SKM-1 treated with dmso at 0.1 percent for 144 hours (cell line): ENCODE measurements at regions not wholly inside any gene's neighbourhood (a gene's known extent, or its start where the extent isn't known, plus 50 kb on each side); places are given as distances from the start of the nearest gene placed in this dataset.
"Not testable (repeated sequence)": the region's sequence is repeated elsewhere in the genome, so short reads cannot be mapped to it uniquely, and the experiment has no call there.

Source experiments
- DNase-seq: peaks from one replicate; lab custom pipeline; 2025; ENCODE audit not compliant: unreplicated experiment; lab: John Stamatoyannopoulos, UW

DNA sequence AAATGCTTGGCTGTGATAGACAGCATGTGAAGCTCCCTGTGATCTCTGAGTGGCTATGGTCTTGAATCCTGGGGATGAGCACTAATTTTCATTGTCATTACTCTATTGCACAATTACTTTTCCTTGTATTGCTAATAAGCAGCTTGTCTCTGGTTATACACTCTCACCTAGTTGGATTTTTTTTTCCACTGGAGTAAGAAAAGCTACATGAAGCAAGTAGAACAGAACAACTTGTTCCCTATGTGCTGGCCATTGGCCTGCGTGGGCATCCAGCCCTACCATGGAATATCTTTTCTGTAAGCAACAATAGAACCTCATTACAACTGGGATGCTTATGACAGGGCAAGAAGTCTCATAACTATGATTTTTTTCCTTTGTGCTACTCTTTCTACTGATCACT lies 807.4 kb downstream of the TNS3 start:
- DNase-seq, result no peak

DNA sequence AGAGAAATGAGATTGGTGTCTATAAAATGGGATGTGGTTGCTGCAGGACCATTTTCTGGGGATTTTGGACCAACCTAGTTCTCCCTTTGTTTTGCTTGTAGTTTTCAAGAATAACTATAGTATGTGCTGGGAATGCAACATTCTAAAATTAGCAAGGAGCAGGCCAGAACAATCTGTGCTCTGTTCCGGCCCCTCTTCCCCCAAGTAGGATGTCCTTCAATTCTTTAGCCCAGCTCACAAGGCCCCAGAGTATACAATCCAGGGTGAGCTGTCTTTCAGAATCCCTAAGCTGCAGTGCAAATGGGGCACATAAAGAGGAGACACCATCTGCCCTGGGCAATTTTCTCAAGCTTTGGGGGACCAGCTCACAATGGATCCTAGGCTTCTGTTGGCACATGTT lies 809.1 kb downstream of the TNS3 start:
- no peak for DNase-seq

DNA sequence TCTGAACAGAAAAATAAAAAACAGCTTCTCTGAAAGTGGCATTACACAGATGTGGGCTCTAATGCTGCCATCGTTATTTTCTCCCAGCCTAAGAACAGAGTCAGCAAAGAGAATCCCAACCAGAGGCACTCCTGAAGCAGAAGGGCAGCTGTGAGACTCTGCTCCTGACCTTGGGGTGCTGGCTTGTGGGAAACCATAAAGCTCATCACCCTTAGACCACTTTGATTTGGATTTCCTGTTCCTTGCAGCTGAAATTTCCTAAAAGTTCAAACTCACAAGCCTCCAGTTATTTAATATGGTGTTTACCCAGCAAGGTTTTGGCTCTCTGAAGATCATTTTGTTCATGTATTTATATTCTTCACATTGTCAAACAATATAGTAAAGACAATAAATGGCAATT lies 814.8 kb downstream of the TNS3 start:
- DNase-seq, result no peak

DNA sequence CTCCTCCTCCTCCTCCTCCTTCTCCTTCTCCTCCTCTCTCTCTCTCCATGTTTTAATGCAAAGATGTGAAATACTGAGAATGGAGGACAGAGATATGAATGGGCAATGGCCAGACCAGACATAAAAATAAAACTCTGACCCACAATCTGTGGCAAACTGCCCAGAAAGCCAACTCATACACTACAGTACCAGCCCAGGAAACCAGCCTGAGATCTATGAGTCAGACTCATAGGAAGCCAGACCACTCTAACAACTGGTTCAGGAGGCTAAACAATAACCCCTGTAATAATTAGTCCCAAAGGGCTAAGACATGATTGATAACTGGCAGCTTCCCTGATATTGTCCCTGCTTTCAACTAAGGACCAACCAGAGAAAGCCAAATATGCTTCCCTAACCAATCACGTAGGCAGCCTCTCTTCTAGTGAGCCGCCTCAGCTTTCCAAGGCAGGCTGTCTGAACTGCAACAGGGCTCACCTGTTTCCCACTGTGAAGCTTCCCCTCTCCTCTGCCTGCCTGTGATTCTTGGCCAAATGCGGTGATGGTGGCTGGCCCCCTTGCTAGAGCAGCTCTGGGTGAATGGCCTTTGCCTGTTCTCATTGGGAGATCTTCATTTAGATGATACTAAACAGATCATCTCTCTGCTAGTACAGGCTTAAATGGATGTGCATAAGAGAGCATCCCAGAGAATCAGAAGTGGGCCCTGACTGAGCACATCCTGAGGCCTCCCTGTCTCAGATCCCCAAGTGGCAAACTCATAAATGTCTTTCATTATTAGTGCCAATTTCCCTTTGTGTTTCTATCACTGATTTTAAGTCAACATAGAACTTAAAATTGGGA lies 817.6 kb downstream of the TNS3 start:
- DNase-seq, result no peak

DNA sequence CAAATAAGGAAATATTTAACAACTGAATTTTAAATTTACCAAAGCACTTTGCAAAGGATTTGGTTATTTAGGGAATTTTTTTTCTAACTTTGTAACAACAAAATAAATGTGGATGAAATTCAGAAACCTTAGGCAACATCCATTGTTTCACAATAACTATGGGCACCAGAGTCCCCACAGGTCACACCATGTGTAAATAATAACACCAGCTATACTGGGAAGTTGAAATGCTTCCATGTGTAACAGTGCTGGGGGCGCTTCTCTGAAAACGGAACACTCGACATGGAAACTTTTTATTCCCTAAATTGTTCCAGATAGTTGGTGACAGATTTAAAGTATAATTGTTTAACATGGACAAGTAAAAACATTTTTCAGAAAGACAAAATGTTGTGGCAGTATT lies 818.6 kb downstream of the TNS3 start:
- DNase-seq, result no peak

DNA sequence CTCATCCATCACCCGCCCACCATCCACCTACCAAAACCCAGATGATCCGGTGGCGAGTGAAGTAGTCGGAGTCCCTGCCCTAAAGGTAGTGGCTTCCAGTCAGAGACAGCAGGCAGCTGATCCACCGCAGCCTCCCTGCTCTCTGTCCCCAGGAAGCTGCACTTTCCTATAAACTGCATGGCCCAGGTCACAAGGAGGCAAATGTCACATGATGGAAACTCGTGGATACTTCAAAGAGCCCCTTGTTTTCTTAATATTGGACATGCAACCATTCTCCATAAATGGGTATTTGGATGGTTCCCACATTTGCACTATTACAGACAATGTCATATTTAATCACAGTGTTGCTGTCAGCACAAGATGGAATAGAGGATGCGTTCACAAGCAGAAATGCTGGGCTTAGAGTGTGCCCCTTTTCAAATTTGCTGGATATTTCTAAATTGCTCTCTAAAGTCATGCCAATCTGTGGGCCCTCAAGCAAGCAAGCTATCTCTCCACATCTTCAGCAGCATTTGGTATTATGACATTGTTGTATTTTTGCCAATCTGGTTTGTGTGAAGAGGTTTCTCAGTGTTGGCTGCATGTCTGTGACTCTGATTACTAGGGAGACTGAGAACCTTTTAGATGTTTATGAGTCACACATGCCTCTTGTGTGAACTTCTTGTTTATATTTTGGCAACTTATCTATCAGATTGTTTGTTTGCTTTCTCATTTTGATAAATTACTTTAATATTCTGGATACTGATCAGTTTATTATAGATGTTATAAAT lies 822.0 kb downstream of the TNS3 start:
- DNase-seq, result no peak

DNA sequence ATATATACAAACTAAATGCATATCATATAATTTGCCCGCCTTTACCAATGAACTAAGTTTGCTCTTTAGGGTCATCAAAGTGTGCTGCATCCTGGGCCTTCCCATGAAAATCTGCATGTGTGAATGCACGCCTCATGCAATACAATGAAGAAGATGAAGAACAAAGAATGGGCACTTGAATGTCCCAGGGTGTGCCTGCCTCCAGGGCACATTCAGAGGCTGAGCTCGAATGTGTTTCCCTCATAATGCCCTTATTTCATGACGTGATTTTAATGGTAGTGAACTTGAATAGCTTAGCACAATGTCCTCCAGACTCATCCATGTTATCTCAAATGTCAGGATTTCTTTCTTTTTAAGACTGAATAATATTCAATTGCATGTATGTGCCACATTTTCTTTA lies 824.9 kb downstream of the TNS3 start:
- no peak for DNase-seq

DNA sequence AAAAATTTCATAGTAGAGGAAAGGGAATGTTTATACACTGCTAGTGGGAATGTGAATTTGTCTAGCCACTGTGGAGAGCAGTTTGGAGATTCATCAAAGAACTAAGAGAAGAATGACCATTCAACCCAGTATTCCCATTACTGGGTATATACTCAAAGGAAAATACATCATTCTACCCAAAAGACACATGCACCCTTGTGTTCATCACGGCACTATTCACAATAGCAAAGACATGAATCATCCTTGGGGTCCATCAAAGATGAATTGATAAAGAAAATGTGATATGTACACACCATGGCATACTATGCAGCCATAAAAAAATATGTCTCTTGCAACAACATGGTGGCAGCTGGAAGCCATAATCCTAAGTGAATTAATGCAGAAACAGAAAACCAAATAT lies 825.7 kb downstream of the TNS3 start:
- DNase-seq, result no peak

DNA sequence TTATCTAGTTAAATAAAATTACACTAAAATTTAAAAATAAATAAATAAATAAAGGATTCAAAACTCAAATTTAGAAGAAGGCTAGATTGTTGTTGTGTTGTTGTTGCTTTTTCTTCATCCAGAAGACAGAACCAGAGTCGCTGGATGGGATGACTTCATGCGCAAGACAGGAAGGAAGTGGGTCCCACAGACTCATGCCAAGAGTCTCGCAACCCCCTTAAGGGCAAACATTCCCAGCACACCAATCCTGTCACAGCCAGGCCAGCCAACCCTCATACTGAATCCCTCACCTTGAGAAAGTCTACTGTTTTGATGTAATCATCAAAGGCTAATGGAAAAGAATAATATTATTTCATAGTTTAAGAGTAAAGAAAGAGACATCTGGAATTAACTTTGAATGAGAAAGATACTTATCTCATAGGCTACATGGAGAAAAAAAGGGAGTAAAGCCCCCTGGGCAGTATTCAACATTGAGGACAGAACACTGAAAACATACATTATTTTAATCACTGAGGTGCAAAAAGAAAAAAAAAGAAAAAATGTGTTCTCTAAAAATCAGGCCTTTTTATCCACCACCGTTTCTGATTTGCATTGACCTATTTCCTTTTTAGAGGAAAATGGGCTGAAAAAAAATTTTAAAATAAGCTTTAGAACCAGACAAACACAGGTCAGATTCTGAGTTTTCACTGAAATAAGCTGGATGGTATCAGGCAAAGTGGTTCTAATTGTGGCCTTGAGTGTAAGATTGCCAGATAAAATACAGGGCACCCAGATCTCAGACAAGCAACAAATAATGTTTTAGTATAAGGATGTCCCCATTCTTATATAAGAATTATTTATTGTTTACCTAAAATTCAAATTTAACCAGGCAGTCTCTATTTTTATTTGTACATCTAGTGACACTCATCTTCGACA lies 826.5 kb downstream of the TNS3 start:
- no peak for DNase-seq

DNA sequence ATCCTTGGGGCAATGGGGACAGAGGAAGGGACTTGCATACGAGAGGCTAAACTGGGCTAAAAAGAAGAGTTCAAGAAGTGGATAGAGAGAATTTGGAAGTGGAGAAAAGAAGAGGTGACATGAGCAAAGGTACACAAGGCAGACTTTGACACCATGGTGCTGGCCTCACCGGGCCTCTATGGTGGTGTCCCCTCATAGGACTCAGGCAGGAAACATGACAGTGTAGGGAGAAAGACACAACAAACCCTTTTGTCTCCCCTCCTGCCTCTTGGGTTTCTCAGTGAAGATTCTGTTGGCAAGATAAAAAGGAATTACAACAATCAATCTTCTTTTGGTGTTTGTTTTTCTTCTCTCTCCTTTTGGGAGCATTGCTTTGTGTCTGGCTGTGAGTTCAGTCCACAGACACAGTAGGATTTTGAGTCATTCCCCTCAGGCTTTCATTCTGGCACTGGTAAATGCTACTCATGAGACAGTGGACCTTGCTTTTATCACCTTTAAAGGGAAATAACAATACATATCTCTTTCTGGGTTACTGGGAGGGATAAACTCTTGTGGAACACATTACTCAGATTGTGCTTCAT lies 827.7 kb downstream of the TNS3 start:
- no peak for DNase-seq

DNA sequence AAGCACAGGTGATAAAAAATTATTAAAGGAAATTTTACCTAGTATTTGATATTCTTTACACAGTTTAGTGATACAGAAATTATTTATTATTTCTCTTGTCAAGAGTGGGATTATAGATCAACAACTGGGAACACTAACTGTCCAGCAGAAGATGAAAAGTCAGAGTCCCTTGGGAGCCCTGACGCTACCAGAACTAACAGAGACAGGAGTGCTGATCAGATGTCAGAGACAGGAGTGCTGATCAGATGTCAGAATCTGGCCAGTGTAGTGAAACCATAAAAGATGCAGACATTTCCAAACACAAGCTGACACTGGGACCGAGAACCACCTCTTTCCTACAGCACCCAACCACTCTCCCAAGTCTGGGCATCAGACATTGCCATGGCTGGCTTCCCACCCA lies 828.2 kb downstream of the TNS3 start:
- DNase-seq, result no peak

DNA sequence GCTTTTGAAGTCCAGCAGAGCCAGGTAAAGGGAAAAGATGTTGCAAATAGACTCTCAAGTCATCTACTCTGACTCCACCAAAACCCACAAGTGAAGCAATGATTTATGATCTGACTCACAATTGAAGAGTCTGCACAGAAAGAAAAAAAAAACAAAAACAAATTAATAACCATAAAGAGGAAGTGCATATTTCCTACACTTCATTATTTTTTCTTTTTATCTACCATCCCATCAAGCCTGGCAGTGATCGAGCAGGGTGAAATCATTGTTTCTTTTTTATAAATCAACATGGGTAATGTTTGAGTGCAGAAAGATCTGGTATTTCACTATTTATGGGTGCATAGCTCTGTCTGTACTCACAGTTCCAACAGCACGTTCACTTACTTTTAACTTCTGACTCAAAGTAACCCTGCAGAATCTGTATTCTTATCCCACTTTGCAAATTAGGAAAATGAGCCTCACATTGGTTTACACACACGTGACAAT lies 829.0 kb downstream of the TNS3 start:
- DNase-seq, result no peak

DNA sequence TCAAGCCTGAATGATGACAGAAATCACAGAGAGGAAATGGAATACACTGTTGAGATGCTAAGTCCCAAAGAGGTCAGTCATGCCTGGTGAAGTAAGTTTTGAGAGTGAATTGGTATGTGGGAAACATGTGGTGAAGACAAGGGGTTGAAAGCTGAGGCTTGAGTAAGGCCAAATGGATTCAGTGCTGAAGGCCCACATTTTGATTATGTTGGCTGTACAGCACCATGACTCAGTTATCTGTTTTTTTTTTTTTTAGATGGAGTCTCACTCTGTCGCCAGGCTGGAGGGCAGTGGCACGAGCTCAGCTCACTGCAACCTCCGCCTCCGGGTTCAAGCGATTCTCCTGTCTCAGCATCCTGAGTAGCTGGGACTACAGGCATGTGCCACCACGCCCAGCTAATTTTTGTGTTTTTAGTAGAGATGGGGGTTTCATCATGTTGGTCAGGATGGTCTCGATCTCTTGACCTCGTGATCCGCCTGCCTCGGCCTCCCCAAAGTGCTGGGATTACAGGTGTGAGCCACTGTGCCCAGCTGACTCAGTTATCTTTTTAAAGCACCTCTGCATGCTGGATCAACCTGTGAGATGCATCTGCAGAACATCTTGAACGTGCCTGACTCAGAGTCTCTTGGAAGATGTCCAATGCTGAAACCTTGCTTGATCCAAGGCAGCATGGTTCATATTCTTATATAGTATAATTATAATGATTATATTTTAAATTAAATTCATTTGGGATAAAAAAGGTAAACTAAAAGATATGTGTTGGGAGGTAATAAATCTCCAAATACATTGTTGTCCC lies 829.8 kb downstream of the TNS3 start:
- not testable (repeated sequence) for DNase-seq

DNA sequence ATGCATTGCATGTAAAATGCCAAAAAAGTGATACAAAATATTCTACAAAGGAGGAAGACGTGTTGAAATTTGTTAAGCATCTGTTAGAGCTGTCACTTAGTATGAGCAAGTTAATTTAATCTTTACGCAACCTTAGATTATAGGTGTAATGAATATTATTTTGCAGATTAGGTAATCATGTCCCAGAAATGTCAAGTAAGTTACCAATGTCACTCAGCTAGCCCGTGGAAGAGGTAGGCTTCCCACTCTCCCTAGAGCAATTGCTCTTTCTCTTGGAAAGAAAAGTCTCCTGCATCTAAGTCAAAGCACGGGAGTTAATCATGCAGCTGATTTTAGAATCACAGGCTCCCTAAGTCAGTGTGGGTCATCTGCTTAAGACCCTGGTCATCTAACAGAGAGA lies 830.4 kb upstream of the IGFBP3 start:
- no peak for DNase-seq

DNA sequence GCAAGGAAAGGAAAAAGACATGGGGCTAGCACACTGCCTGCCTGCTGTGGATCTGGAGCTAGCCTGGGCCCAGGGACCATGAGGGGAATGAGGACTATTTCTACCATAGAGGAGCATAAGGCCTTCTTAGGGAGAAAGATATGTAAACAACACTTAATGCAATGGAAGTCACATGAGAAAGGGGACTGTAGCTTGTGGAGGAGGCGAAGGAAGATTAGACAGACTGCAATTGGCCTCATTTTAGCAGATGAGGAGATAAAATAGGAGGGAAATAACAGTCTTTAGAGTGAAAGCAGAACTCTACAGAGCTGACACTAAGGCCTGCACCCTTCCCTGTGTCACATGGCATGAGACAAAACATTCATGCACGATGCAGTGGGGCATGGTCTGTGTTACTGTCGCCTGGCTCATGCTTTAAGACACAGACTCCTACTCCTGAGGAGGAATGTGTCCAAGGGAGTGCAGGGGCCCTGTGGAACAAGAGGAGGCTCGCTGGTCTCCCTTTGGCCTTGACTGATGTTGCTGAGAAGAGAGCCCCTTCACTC lies 829.3 kb upstream of the IGFBP3 start:
- DNase-seq, result no peak

DNA sequence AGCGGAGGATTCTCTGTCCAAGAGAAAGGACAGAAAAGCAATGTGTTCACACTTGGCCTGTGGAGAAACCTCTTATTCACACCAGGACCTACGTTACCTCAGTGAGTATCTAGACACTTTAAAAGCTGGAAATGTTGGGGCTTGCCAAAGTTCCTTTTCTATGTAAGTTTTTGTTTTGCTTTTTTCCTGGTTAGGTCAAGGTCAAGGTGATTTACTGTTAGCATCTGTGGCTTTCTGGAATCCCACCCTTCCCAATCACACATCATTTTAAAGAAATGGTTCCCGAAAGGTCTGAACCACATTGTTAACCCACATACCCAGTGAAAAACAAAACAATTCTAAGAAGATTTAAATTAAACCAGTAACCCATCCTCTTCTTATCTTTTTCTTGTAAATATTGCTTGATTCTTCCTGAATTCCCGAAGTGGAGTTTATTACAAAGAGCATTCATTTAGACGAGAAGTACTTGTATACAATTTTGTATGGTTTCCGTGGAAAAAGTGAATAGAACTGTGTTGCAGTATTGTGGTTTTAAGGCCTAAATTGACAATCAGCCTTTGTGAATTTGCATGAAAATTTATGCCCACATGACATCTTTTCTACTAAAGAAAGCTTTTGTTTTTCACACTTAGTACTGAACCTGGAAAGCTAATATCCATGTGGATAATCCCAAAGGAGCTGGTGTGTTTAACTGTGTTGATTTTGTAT lies 827.0 kb upstream of the IGFBP3 start:
- DNase-seq, result no peak

DNA sequence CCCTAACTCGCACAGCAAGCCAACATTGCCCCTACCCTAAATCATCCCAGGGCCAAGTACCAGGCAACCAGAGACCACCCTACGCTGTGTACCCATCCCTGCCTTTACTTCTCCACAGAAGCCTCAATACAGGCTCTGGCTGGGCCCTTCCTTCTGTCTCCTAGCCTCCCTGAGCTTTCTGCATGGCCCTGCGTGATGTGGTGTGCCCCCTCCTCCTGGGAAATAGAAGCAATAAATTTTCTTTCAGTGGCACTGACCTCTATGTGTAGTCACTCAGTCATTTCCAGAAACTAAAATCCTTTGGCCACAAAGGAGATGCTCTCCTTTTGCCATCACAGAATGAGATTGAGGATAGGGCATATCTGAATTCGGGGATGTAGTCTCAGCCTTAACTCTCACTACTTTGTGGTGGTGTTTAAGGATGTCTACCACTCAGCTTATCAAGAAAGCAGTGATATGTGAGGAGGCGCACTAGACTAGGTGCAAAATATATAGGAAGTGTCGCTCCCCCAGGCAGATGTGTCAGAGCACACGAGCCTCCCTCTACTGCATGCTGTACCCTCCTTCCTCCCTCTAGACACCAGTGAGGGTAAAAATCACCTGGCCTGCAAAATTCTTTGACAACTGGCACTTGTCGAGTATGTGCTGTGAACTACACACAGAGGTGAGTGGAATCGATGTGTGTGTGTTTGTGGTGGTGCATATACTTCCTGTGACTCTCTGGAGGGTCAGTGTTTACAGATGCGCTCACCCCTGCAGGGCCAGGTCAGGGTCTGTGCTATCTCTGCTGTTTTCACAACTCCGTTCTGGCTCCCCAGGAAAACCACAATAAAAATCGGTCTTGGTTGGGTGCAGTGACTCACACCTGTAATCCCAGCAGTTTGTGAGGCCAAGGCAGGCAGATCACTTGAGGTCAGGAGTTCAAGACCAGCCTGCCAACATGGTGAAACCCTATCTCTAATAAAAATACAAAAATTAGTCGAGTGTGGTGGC lies 825.9 kb upstream of the IGFBP3 start:
- no peak for DNase-seq

DNA sequence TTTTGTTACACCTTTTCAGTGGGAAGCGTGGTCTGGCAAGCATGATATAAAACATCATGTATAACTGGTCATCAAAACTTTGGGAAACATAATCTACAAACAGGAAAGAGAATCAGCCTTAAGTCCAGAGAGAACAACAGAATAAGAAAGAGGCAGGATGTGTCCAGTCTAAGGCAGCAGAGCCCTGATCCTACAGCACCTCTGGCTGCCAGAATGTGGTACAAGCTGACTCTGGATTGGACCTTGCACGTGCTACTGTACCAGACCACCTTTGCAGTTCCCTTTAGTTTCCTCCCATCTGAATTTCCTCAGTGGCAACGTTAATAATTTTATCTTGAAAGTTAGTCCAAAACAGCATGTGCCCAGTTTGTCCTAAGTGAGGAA lies 824.6 kb upstream of the IGFBP3 start:
- DNase-seq, result no peak
